ENCODE measurements at regions not wholly inside any gene's neighbourhood (a gene's known extent, or its start where the extent isn't known, plus 50 kb on each side); places are given as distances from the start of the nearest gene placed in this dataset.
"Not testable (repeated sequence)": the region's sequence is repeated elsewhere in the genome, so short reads cannot be mapped to it uniquely, and the experiment has no call there.

- TF ChIP-seq, protein P1, sequence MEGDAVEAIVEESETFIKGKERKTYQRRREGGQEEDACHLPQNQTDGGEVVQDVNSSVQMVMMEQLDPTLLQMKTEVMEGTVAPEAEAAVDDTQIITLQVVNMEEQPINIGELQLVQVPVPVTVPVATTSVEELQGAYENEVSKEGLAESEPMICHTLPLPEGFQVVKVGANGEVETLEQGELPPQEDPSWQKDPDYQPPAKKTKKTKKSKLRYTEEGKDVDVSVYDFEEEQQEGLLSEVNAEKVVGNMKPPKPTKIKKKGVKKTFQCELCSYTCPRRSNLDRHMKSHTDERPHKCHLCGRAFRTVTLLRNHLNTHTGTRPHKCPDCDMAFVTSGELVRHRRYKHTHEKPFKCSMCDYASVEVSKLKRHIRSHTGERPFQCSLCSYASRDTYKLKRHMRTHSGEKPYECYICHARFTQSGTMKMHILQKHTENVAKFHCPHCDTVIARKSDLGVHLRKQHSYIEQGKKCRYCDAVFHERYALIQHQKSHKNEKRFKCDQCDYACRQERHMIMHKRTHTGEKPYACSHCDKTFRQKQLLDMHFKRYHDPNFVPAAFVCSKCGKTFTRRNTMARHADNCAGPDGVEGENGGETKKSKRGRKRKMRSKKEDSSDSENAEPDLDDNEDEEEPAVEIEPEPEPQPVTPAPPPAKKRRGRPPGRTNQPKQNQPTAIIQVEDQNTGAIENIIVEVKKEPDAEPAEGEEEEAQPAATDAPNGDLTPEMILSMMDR (IDR thresholded peaks at IDR 0.05; ENCODE audit: low read depth, low read length, missing control alignments), result no peak
- no peak overlapping the region for H3K4me3 ChIP-seq (ENCODE audit: low read depth, low read length)
- no peak for DNase-seq (ENCODE audit: low read depth)
Measured at GRCh38 chr18:73340135-73340977, 472.6 kb upstream of the NETO1 start.

GRCh38 chr18:73331212-73331772 is 463.5 kb upstream of the NETO1 start:
- TF ChIP-seq, protein P1 (IDR thresholded peaks at IDR 0.05; ENCODE audit: low read depth, low read length, missing control alignments), result no peak
- no peak for DNase-seq (ENCODE audit: low read depth)
- no peak overlapping the region for H3K4me3 ChIP-seq (ENCODE audit: low read depth, low read length)

DNA sequence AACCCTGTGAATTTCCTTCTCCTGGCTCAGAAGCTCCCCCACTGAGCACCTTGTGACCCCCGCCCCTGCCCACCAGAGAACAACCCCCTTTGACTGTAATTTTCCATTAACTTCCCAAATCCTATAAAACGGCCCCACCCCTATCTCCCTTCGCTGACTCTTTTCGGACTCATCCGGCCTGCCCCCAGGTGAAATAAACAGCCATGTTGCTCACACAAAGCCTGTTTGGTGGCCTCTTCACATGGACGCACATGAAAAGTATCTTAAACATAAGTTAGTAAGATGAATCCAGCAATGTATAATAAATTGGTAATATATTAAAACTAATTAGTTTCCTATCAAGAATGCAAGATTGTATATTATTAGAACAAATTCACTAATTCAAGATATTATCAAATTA is 462.3 kb upstream of the NETO1 start:
- H3K4me3 ChIP-seq (ENCODE audit: low read depth, low read length); DNase-seq (ENCODE audit: low read depth): not testable (repeated sequence)

- not testable (repeated sequence) for DNase-seq (ENCODE audit: low read depth); H3K4me3 ChIP-seq (ENCODE audit: low read depth, low read length)
Measured at GRCh38 chr18:73324187-73324831, 456.5 kb upstream of the NETO1 start.

DNA sequence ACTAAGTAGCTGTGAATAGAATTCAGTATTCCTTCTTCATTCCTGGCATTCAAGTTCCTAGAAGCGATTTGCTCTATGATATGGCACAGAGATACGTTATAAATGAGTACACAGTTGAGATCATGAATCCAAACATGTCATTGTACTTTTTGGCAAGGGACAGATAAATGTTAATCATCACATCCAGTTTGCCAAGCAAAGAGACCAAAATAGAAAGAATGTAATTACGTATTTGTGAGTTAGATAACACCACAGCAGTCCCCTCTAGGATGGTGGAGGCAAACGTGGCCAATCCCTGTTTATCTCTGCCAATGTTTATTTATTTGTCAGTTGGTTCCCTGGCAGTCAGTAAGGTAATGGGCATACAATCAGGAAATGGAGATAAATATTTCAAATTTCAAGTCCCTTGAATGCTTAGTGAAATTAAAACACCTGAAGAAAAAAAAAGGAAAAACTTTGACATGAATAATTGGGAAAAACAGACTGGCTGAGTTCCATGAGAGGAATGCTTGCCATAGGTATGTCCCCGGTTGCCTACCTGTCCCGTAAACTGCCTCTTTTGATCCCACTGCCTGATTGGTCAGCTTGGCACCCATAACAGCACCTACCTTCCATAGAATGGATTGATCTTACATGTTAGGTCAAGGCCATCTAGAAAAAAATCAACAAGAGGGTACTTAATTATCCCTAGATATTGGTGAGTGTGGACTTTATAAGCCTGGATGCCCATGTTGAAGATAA is 451.1 kb upstream of the NETO1 start:
- TF ChIP-seq, protein P1 (IDR thresholded peaks at IDR 0.05; ENCODE audit: low read depth, low read length, missing control alignments), result no peak
- H3K4me3 ChIP-seq (ENCODE audit: low read depth, low read length), result no peak overlapping the region
- DNase-seq (ENCODE audit: low read depth), result no peak

GRCh38 chr18:73316513-73316912 is 448.7 kb upstream of the NETO1 start:
- no peak for DNase-seq (ENCODE audit: low read depth)
- TF ChIP-seq, protein P1 (IDR thresholded peaks at IDR 0.05; ENCODE audit: low read depth, low read length, missing control alignments), result no peak
- H3K4me3 ChIP-seq (ENCODE audit: low read depth, low read length), result no peak overlapping the region

DNA sequence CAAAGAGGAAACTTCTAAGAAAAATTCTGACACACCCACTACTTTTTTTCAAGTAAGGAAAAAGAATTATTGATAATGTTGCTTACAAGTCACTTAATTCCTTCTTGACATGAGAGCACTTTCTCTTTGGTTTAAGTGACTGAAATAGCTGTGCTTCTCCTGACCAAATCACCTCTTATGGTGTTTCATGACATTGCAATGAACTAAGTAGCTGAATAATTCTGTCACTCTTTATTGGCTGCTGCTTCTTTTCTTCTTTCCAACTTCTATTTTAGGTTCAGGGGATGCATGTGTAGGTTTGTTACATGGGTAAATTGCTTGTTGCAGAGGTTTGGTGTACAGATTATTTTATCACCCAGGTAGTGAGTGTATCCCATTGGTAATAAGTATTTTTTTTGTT is 447.6 kb upstream of the NETO1 start:
- TF ChIP-seq, protein P1 (IDR thresholded peaks at IDR 0.05; ENCODE audit: low read depth, low read length, missing control alignments), result no peak
- DNase-seq (ENCODE audit: low read depth), result no peak
- H3K4me3 ChIP-seq (ENCODE audit: low read depth, low read length), result no peak overlapping the region

All from GM12864 (cell line).